SK-N-SH (cell line): ENCODE measurements at regions not wholly inside any gene's neighbourhood (a gene's known extent, or its start where the extent isn't known, plus 50 kb on each side); places are given as distances from the start of the nearest gene placed in this dataset.

ENCODE experiments used
- CTCF ChIA-PET: fragments of 300-600, 350-600 bp; formaldehyde crosslinking; extraction: SDS; loops from one replicate; lab custom pipeline; 2021; lab: Yijun Ruan, JAX
- POLR2A ChIA-PET: fragments of 350-600 bp; sonication (Branson Sonifier 250); formaldehyde crosslinking; extraction: SDS; loops from one replicate; lab custom pipeline; 2020; ENCODE audit warnings: antibody characterized with exemption, inconsistent platforms; lab: Yijun Ruan, JAX
- DNase-seq: peaks from one replicate; pipeline ENCODE4 v3.0.0; 2012
- H2AFZ ChIP-seq: fragments of 200-600 bp; sonication (generic); 2 replicates; pipeline ENCODE4 v1.8.1; 2016; ENCODE audit warnings: antibody characterized with exemption, mild to moderate bottlenecking, low read depth
- H3F3A ChIP-seq: fragments of 200-600 bp; sonication (generic); replicated peaks from 2 replicates; pipeline ENCODE3; 2016; ENCODE audit warnings: antibody characterized with exemption, mild to moderate bottlenecking; ENCODE audit not compliant: insufficient read depth
- H3K27ac ChIP-seq, 2 experiments: fragments of 200-500 bp in 1 of 2; fragments of 200-600 bp in 1 of 2; sonication (Bioruptor generic) in 1 of 2; sonication (generic), shearing (Covaris generic) in 1 of 2; 2 replicates each; pipeline versions ENCODE4 v1.5.1 to v1.6.1; 2014 to 2016; ENCODE audit warnings: low read depth in 2 of 2, inconsistent platforms in 1 of 2, low read length in 1 of 2, mild to moderate bottlenecking in 1 of 2, mixed read lengths in 1 of 2
- H3K27me3 ChIP-seq: fragments of 200-600 bp; sonication (generic), shearing (Covaris generic); 2 replicates; pipeline ENCODE4 v1.6.1; 2016; ENCODE audit warnings: mixed run types; ENCODE audit not compliant: insufficient read depth
- H3K36me3 ChIP-seq, 2 experiments: fragments of 200-500 bp in 1 of 2; fragments of 200-600 bp in 1 of 2; sonication (Bioruptor generic) in 1 of 2; sonication (generic) in 1 of 2; replicated peaks in 1 of 2; 2 replicates each; pipeline versions ENCODE3 to v1.5.1; 2014 to 2016; ENCODE audit warnings: low read length in 1 of 2, mild to moderate bottlenecking in 1 of 2; ENCODE audit not compliant: insufficient read depth in 2 of 2, control insufficient read depth in 1 of 2
- H3K4me1 ChIP-seq, 2 experiments: fragments of 200-500 bp in 1 of 2; fragments of 200-600 bp in 1 of 2; sonication (Bioruptor generic) in 1 of 2; sonication (generic), shearing (Covaris generic) in 1 of 2; 2 replicates each; pipeline versions ENCODE4 v1.5.1 to v1.6.1; 2014 to 2016; ENCODE audit warnings: low read depth in 1 of 2, low read length in 1 of 2, mixed run types in 1 of 2; ENCODE audit not compliant: insufficient read depth in 2 of 2, control insufficient read depth in 1 of 2
- H3K4me2 ChIP-seq: fragments of 200-600 bp; sonication (generic), shearing (Covaris generic); 2 replicates; pipeline ENCODE4 v1.6.1; 2017; ENCODE audit warnings: mixed run types
- H3K4me3 ChIP-seq, 2 experiments: fragments of 200-500 bp in 1 of 2; fragments of 200-600 bp in 1 of 2; sonication (Bioruptor generic) in 1 of 2; sonication (generic), shearing (Covaris generic) in 1 of 2; 2 replicates each; pipeline versions ENCODE4 v1.5.1 to v1.8.1; 2014 to 2016; ENCODE audit warnings: low read depth in 2 of 2, inconsistent platforms in 1 of 2, low read length in 1 of 2, mild to moderate bottlenecking in 1 of 2, mixed read lengths in 1 of 2, moderate library complexity in 1 of 2
- H3K79me2 ChIP-seq: fragments of 200-600 bp; sonication (generic); 2 replicates; pipeline ENCODE4 v1.8.1; 2017; ENCODE audit warnings: mild to moderate bottlenecking; ENCODE audit not compliant: insufficient read depth
- H3K9ac ChIP-seq: fragments of 200-600 bp; sonication (generic); 2 replicates; pipeline ENCODE4 v1.6.1; 2017; ENCODE audit warnings: mixed run types
- H3K9me2 ChIP-seq: fragments of 200-600 bp; sonication (generic); 2 replicates; pipeline ENCODE4 v1.6.1; 2017; ENCODE audit warnings: mixed run types
- H3K9me3 ChIP-seq: fragments of 200-600 bp; sonication (generic); 2 replicates; pipeline ENCODE4 v1.6.1; 2017; ENCODE audit warnings: mixed run types, mild to moderate bottlenecking, moderate library complexity
- H4K20me1 ChIP-seq: fragments of 200-600 bp; sonication (generic); 2 replicates; pipeline ENCODE4 v1.6.1; 2017; ENCODE audit warnings: mild to moderate bottlenecking, mixed run types; ENCODE audit not compliant: insufficient read depth
- CHD2 ChIP-seq: fragments of 150-350 bp; IDR thresholded peaks from 2 replicates; pipeline ENCODE4 v1.6.1; 2018; ENCODE audit warnings: low read length; ENCODE audit not compliant: partially characterized antibody
- EZH2phosphoT487 ChIP-seq: fragments of 200-600 bp; sonication (generic); IDR thresholded peaks from 2 replicates; pipeline ENCODE4 v1.6.1; 2017; ENCODE audit warnings: low read depth, mixed run types, mild to moderate bottlenecking, antibody characterized with exemption, moderate library complexity, borderline replicate concordance
- FOXJ3 ChIP-seq: sonication (generic); formaldehyde crosslinking; IDR thresholded peaks from 2 replicates; pipeline ENCODE4 v1.5.1; 2020; ENCODE audit warnings: mild to moderate bottlenecking, missing genetic modification reagents
- FOXM1 ChIP-seq: IDR thresholded peaks from 2 replicates; pipeline ENCODE4 v1.4.0; 2012; ENCODE audit warnings: low read depth, mild to moderate bottlenecking
- GABPA ChIP-seq: IDR thresholded peaks from 2 replicates; pipeline ENCODE4 v1.4.0; 2012; ENCODE audit warnings: low read depth, mild to moderate bottlenecking
- JUND ChIP-seq: IDR thresholded peaks from 2 replicates; pipeline ENCODE4 v1.4.0; 2012
- MXI1 ChIP-seq: IDR thresholded peaks from 2 replicates; pipeline ENCODE4 v1.6.1; 2012; ENCODE audit warnings: mild to moderate bottlenecking, low read depth, low read length, improper control_type of control experiment
- NFIC ChIP-seq: IDR thresholded peaks from 2 replicates; pipeline ENCODE4 v1.4.0; 2012; ENCODE audit warnings: borderline replicate concordance
- PBX3 ChIP-seq: IDR thresholded peaks from 2 replicates; pipeline ENCODE4; 2012
- RAD21 ChIP-seq: IDR thresholded peaks from 2 replicates; pipeline ENCODE4 v1.6.1; 2012; ENCODE audit warnings: mild to moderate bottlenecking, low read length
- RCOR1 ChIP-seq: fragments of 150-350 bp; IDR thresholded peaks from 2 replicates; pipeline ENCODE4 v1.6.1; 2017; ENCODE audit warnings: antibody characterized with exemption, low read length
- REST ChIP-seq: IDR thresholded peaks from 2 replicates; pipeline ENCODE4 v1.6.1; 2012; ENCODE audit warnings: mild to moderate bottlenecking, low read depth, low read length, moderate library complexity
- RXRA ChIP-seq: IDR thresholded peaks from 2 replicates; pipeline ENCODE4 v1.4.0; 2012; ENCODE audit warnings: low read depth, mild to moderate bottlenecking, borderline replicate concordance
- TAF1 ChIP-seq: IDR thresholded peaks from 2 replicates; pipeline ENCODE4 v1.6.1; 2012; ENCODE audit warnings: low read depth, mild to moderate bottlenecking, low read length, moderate library complexity, borderline replicate concordance
- TCF12 ChIP-seq: IDR thresholded peaks from 2 replicates; pipeline ENCODE4 v1.4.0; 2012
- TEAD4 ChIP-seq: IDR thresholded peaks from 2 replicates; pipeline ENCODE4 v1.4.0; 2012; ENCODE audit warnings: mild to moderate bottlenecking, borderline replicate concordance; ENCODE audit not compliant: insufficient read depth
- WGBS: methylation state at CpG from one replicate; pipeline ENCODE4 v1.1.6; 2017; ENCODE audit warnings: low lambda C conversion rate; 5-methylcytosine and 5-hydroxymethylcytosine counted together

- ChIA-PET POLR2A (no interaction called here), CTCF (no interaction called here)
- Histone ChIP-seq H3K9ac (no peak overlapping the region), H3K36me3 (no peaks in the 10 kb centered on the region), H3K4me3 (no peak overlapping the region), H3K9me3 (no peaks in the 10 kb centered on the region), H3K27ac (no peak overlapping the region; a peak in 1 of 4 replicates), H3K4me2 (no peak overlapping the region), H3K79me2 (no peaks in the 10 kb centered on the region), H3F3A (no peaks in the 10 kb centered on the region), H3K4me1 (peaks cover 0 to 3% of the 10 kb centered on the region in 2 experiments; a peak in 1 of 4 replicates), H2AFZ (no peak overlapping the region), H3K27me3 (no peaks in the 10 kb centered on the region), H3K9me2 (no peaks in the 10 kb centered on the region), H4K20me1 (no peaks in the 10 kb centered on the region)
- no peak for DNase-seq
- TF ChIP-seq RXRA (no peak), RCOR1 (no peak), TAF1 (no peak), FOXJ3 (no peak), PBX3 (no peak)
- WGBS: 64% methylated on average over 3 of the region's 3 CpGs
Observed at GRCh38 chr1:81010126-81010525, 790.6 kb upstream of the ADGRL2 start.

GRCh38 chr1:81008293-81008692, 792.4 kb upstream of the ADGRL2 start:
- Histone ChIP-seq H4K20me1 (no peaks in the 10 kb centered on the region), H3K27me3 (no peaks in the 10 kb centered on the region), H2AFZ (no peak overlapping the region), H3K9ac (no peak overlapping the region), H3K4me3 (no peak overlapping the region), H3K36me3 (no peaks in the 10 kb centered on the region), H3K4me1 (peaks cover 0 to 3% of the 10 kb centered on the region in 2 experiments; a peak in 1 of 4 replicates), H3F3A (no peaks in the 10 kb centered on the region), H3K9me3 (no peaks in the 10 kb centered on the region), H3K79me2 (no peaks in the 10 kb centered on the region), H3K9me2 (no peaks in the 10 kb centered on the region), H3K4me2 (no peak overlapping the region), H3K27ac (no peak overlapping the region)
- ChIA-PET CTCF (no interaction called here), POLR2A (no interaction called here)
- no peak for TF ChIP-seq NFIC
- TF ChIP-seq RCOR1: no peak
- TF ChIP-seq GABPA: no peak
- TF ChIP-seq RAD21: no peak
- no peak for TF ChIP-seq TCF12
- no peak for TF ChIP-seq JUND
- TF ChIP-seq REST: no peak
- TF ChIP-seq EZH2phosphoT487: no peak
- TF ChIP-seq CHD2: no peak
- TF ChIP-seq FOXM1: no peak
- no peak for TF ChIP-seq TEAD4
- no peak for TF ChIP-seq MXI1
- DNase-seq: no peak
- 67% methylated on average over 2 of the region's 2 CpGs for WGBS
